Nephron (organoid): ENCODE measurements at regions not wholly inside any gene's neighbourhood (a gene's known extent, or its start where the extent isn't known, plus 50 kb on each side); places are given as distances from the start of the nearest gene placed in this dataset.
A peak's percentile ranks its signal among the peaks of the same experiment; 100 is the strongest.

Source experiments
- H3K27ac Mint-ChIP-seq, 3 experiments: 2 replicates each; pipeline ENCODE4 v1.8.0; 2020; ENCODE audit warnings: mixed read lengths in 3 of 3, mild to moderate bottlenecking in 2 of 3, moderate library complexity in 1 of 3
- H3K27me3 Mint-ChIP-seq: 2 replicates; pipeline ENCODE4 v1.8.0; 2021; ENCODE audit warnings: low read depth, mild to moderate bottlenecking, moderate library complexity, mixed read lengths
- H3K36me3 Mint-ChIP-seq: 2 replicates; pipeline ENCODE4 v1.8.0; 2020; ENCODE audit warnings: low read depth, mixed read lengths
- H3K4me1 Mint-ChIP-seq: 2 replicates; pipeline ENCODE4 v1.8.0; 2020; ENCODE audit warnings: mixed read lengths
- H3K4me3 Mint-ChIP-seq, 3 experiments: 2 replicates each; pipeline ENCODE4 v1.8.0; 2020; ENCODE audit warnings: mild to moderate bottlenecking in 3 of 3, mixed read lengths in 3 of 3, moderate library complexity in 2 of 3
- H3K9me3 Mint-ChIP-seq: 2 replicates; pipeline ENCODE4 v1.8.0; 2020; ENCODE audit warnings: mixed read lengths
- CTCF ChIP-seq, 3 experiments: fragments of 200-600 bp; sonication (generic); IDR thresholded peaks; one replicate each; pipeline ENCODE4 v1.5.0; 2021; ENCODE audit warnings: antibody characterized with exemption in 3 of 3; ENCODE audit not compliant: unreplicated experiment in 3 of 3

DNA sequence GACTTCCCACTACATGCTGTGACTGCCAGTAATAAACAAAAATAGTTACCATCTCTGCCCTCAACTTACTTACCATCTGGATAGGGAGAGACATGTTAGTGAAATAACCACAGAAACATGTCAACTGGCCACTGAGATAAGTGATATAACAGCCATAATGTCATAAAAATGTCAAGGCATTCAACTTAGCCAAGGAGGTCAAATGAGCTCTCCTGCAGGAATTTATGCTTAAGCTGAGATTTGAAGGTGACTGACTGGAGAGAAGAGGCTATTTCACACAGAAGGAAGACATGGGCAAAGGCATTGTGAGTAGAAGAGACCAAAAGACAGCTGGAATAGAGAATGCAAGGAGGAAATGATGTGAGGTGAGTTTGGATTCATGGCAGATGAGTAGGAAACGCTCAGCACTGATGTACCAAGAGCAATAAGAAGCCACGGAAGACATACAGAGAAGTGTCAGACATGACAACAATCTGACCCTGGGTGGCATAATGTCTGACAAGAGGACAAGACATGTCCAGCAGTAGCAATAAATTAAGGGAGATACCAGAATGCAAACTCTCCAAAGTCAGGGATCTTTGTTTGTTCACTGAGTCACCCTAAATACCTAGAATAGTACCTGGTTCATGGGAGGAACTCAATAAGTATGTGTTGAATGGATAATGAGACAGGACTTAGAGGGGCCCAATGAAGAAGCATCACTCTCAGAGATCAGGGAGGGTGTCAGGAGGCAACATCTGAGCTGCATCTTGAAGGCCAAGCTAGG is 318.8 kb downstream of the ACTL7B start:
- H3K36me3 Mint-ChIP-seq, result no peaks in the 10 kb centered on the region
- no peak overlapping the region for H3K27ac Mint-ChIP-seq
- peaks cover 10% of the 10 kb centered on the region for H3K9me3 Mint-ChIP-seq
- H3K4me1 Mint-ChIP-seq, result no peaks in the 10 kb centered on the region
- H3K27me3 Mint-ChIP-seq, result peaks cover 15% of the 10 kb centered on the region
- no peak for TF ChIP-seq CTCF (IDR thresholded peaks at IDR 0.05; ENCODE audit: unreplicated experiment in 3 of 3)
- no peak overlapping the region for H3K4me3 Mint-ChIP-seq

DNA sequence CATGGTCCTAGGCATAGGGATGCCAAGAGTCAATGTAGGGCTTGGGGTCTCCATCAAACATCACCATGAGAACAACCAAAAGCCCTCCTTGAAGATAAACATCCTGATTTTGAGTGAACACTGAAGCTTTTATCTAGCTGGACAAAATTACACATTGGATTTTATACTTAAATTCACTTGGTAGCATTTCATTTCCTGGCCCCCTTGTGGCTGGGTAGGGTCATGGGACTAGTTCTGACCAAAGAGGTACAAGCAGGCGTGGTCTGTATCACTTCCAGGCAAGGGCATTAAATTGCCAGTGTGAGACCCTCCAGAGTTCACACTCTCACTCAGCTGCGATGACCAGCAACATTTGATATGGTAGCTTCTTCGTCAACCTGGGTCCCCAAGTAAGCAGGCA is 320.3 kb downstream of the ACTL7B start:
- Mint-ChIP-seq H3K9me3 (peaks cover 10% of the 10 kb centered on the region), H3K36me3 (no peaks in the 10 kb centered on the region), H3K27me3 (peaks cover 15% of the 10 kb centered on the region), H3K27ac (no peak overlapping the region), H3K4me1 (no peaks in the 10 kb centered on the region), H3K4me3 (no peak overlapping the region)
- TF ChIP-seq CTCF (IDR thresholded peaks at IDR 0.05; ENCODE audit: unreplicated experiment in 3 of 3), result peak; percentile 14 to 41 (median 22)

GRCh38 chr9:108534741-108535140 is 321.0 kb downstream of the ACTL7B start:
- H3K9me3 Mint-ChIP-seq, result peaks cover 8% of the 10 kb centered on the region
- H3K27me3 Mint-ChIP-seq, result peaks cover 15% of the 10 kb centered on the region
- no peaks in the 10 kb centered on the region for H3K4me1 Mint-ChIP-seq
- no peak for TF ChIP-seq CTCF (IDR thresholded peaks at IDR 0.05; ENCODE audit: unreplicated experiment in 3 of 3)
- H3K27ac Mint-ChIP-seq, result no peak overlapping the region
- no peaks in the 10 kb centered on the region for H3K36me3 Mint-ChIP-seq
- H3K4me3 Mint-ChIP-seq, result no peak overlapping the region

GRCh38 chr9:108530141-108530540 is 325.6 kb downstream of the ACTL7B start:
- Mint-ChIP-seq H3K27ac (no peak overlapping the region), H3K4me1 (peaks cover 5% of the 10 kb centered on the region), H3K9me3 (peaks cover 6% of the 10 kb centered on the region), H3K4me3 (no peak overlapping the region), H3K27me3 (peaks cover 15% of the 10 kb centered on the region), H3K36me3 (no peaks in the 10 kb centered on the region)
- TF ChIP-seq CTCF (IDR thresholded peaks at IDR 0.05; ENCODE audit: unreplicated experiment in 3 of 3), result no peak

DNA sequence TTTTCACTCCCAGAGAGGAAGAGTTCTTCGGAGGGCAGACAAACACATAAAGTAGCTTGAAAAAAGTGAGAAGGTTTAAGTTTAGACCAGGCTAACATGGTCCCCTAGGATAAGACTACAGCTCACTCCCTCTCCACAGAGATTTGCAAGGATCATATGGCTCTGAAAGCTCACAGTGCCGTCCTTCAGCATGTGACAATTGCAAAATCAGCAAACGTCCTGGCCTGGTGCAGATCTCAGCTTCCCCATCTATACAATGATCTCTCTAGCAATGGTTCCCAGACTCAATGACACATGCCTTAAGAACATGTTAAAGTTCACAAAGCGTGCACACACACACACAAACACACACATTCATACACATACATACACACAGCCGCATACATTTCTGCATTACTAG is 327.6 kb downstream of the ACTL7B start:
- peaks cover 5% of the 10 kb centered on the region for H3K4me1 Mint-ChIP-seq
- no peak overlapping the region for H3K27ac Mint-ChIP-seq
- no peak for TF ChIP-seq CTCF (IDR thresholded peaks at IDR 0.05; ENCODE audit: unreplicated experiment in 3 of 3)
- H3K27me3 Mint-ChIP-seq, result peaks cover 5% of the 10 kb centered on the region
- H3K9me3 Mint-ChIP-seq, result peaks cover 3% of the 10 kb centered on the region
- no peak overlapping the region for H3K4me3 Mint-ChIP-seq
- H3K36me3 Mint-ChIP-seq, result no peaks in the 10 kb centered on the region

DNA sequence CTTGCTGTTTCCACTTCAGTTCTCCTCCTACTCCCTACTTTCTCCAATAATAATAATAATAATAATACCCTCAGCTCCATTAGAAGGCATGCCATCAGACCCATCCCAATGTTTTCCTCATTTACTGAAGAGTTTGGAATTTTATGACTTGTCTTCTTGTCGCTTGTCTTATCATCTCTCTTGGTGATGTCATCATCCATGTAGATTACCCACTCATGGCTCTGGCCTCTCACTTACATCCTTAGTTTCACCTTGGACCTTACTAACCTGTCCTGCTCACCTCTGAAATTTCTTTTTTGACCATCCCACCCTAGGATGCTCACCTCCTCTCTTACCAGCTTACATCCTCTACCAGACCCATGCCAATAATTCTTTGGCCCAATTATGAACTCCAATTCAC is 329.3 kb downstream of the ACTL7B start:
- TF ChIP-seq CTCF (IDR thresholded peaks at IDR 0.05; ENCODE audit: unreplicated experiment in 3 of 3), result no peak
- peaks cover 3% of the 10 kb centered on the region for H3K9me3 Mint-ChIP-seq
- H3K36me3 Mint-ChIP-seq, result no peaks in the 10 kb centered on the region
- H3K4me1 Mint-ChIP-seq, result peaks cover 5% of the 10 kb centered on the region
- no peak overlapping the region for H3K27ac Mint-ChIP-seq
- no peak overlapping the region for H3K4me3 Mint-ChIP-seq
- peaks cover 5% of the 10 kb centered on the region for H3K27me3 Mint-ChIP-seq
